ENCODE measurements at regions not wholly inside any gene's neighbourhood (a gene's known extent, or its start where the extent isn't known, plus 50 kb on each side); places are given as distances from the start of the nearest gene placed in this dataset.

GRCh38 chr10:110408203-110408871 lies 89.4 kb upstream of the DUSP5 start:
- no peak overlapping the region for H3K4me3 ChIP-seq (ENCODE audit: low read depth, low read length)
- peak in 1 of 2 experiments; percentile 53 for DNase-seq

GRCh38 chr10:110408943-110409342 lies 88.8 kb upstream of the DUSP5 start:
- H3K4me3 ChIP-seq (ENCODE audit: low read depth, low read length): no peak overlapping the region
- no TSS peak for BruUV-seq (replicated peaks)
- H3K4me3 Mint-ChIP-seq (ENCODE audit: unreplicated experiment): no peak overlapping the region
- no peak for DNase-seq
- H3K4me1 ChIP-seq: peaks cover 95% of the 10 kb centered on the region
- ChIA-PET POLR2A (no interaction called here), CTCF (no interaction called here)
- H3K36me3 ChIP-seq (ENCODE audit: control insufficient read depth, insufficient read depth, low read length): no peaks in the 10 kb centered on the region
- no peaks in the 10 kb centered on the region for H3K9me3 Mint-ChIP-seq (ENCODE audit: unreplicated experiment)
- H3K9me3 ChIP-seq: no peaks in the 10 kb centered on the region; the same call in 1 of the 2 replicates
- H3K36me3 Mint-ChIP-seq (ENCODE audit: insufficient read depth, unreplicated experiment): peaks cover 5% of the 10 kb centered on the region
- no peaks in the 10 kb centered on the region for H3K27me3 Mint-ChIP-seq (ENCODE audit: insufficient read depth, unreplicated experiment)
- H3K27ac Mint-ChIP-seq (ENCODE audit: unreplicated experiment): peak overlapping the region; percentile 96
- H3K27me3 ChIP-seq (replicated peaks; ENCODE audit: control insufficient read depth, insufficient read depth, low read length): no peaks in the 10 kb centered on the region
- H3K4me1 Mint-ChIP-seq (ENCODE audit: low read depth, unreplicated experiment): peaks cover 62% of the 10 kb centered on the region
- intact Hi-C loops (cut with micrococcal nuclease; ENCODE audit: unreplicated experiment): no loop called here
- TF ChIP-seq CTCF (IDR thresholded peaks at IDR 0.05; ENCODE audit: insufficient read depth in 1 of 2, low read depth in 1 of 2, low read length in 1 of 2, severe bottlenecking in 1 of 2, unreplicated experiment in 1 of 2): no peak

More at GRCh38 chr10:110408203-110408871, 89.4 kb upstream of the DUSP5 start:
- no peak overlapping the region for H3K4me3 Mint-ChIP-seq (ENCODE audit: unreplicated experiment)
- peak overlapping the region; percentile 96 for H3K27ac Mint-ChIP-seq (ENCODE audit: unreplicated experiment)
- no peaks in the 10 kb centered on the region for H3K9me3 Mint-ChIP-seq (ENCODE audit: unreplicated experiment)
- no peaks in the 10 kb centered on the region for H3K27me3 Mint-ChIP-seq (ENCODE audit: insufficient read depth, unreplicated experiment)
- CTCF ChIA-PET: no interaction called here
- no peaks in the 10 kb centered on the region; the same call in 1 of the 2 replicates for H3K9me3 ChIP-seq
- TF ChIP-seq CTCF (IDR thresholded peaks at IDR 0.05; ENCODE audit: insufficient read depth in 1 of 2, low read depth in 1 of 2, low read length in 1 of 2, severe bottlenecking in 1 of 2, unreplicated experiment in 1 of 2): no peak
- no peaks in the 10 kb centered on the region for H3K27me3 ChIP-seq (replicated peaks; ENCODE audit: control insufficient read depth, insufficient read depth, low read length)
- H3K4me1 Mint-ChIP-seq (ENCODE audit: low read depth, unreplicated experiment): peaks cover 59% of the 10 kb centered on the region
- peaks cover 5% of the 10 kb centered on the region for H3K36me3 Mint-ChIP-seq (ENCODE audit: insufficient read depth, unreplicated experiment)
- POLR2A ChIA-PET: no interaction called here
- H3K4me1 ChIP-seq: peaks cover 89% of the 10 kb centered on the region
- intact Hi-C loops (cut with micrococcal nuclease; ENCODE audit: unreplicated experiment): no loop called here
- no peaks in the 10 kb centered on the region for H3K36me3 ChIP-seq (ENCODE audit: control insufficient read depth, insufficient read depth, low read length)
- BruUV-seq (replicated peaks): no TSS peak

GRCh38 chr10:110409488-110409887 lies 88.2 kb upstream of the DUSP5 start:
- no peak overlapping the region for H3K4me3 ChIP-seq (ENCODE audit: low read depth, low read length)
- H3K9me3 ChIP-seq: no peaks in the 10 kb centered on the region; the same call in 1 of the 2 replicates
- DNase-seq: no peak
- H3K4me1 Mint-ChIP-seq (ENCODE audit: low read depth, unreplicated experiment): peaks cover 67% of the 10 kb centered on the region
- CTCF ChIA-PET: no interaction called here
- no TSS peak for BruUV-seq (replicated peaks)
- no peaks in the 10 kb centered on the region for H3K27me3 Mint-ChIP-seq (ENCODE audit: insufficient read depth, unreplicated experiment)
- TF ChIP-seq CTCF (IDR thresholded peaks at IDR 0.05; ENCODE audit: insufficient read depth in 1 of 2, low read depth in 1 of 2, low read length in 1 of 2, severe bottlenecking in 1 of 2, unreplicated experiment in 1 of 2): no peak
- intact Hi-C loops (cut with micrococcal nuclease; ENCODE audit: unreplicated experiment): no loop called here
- POLR2A ChIA-PET: no interaction called here
- H3K4me1 ChIP-seq: peaks cover 100% of the 10 kb centered on the region
- peak overlapping the region; percentile 96 for H3K27ac Mint-ChIP-seq (ENCODE audit: unreplicated experiment)
- H3K4me3 Mint-ChIP-seq (ENCODE audit: unreplicated experiment): no peak overlapping the region
- H3K36me3 ChIP-seq (ENCODE audit: control insufficient read depth, insufficient read depth, low read length): no peaks in the 10 kb centered on the region
- peaks cover 5% of the 10 kb centered on the region for H3K36me3 Mint-ChIP-seq (ENCODE audit: insufficient read depth, unreplicated experiment)
- H3K27me3 ChIP-seq (replicated peaks; ENCODE audit: control insufficient read depth, insufficient read depth, low read length): no peaks in the 10 kb centered on the region
- H3K9me3 Mint-ChIP-seq (ENCODE audit: unreplicated experiment): no peaks in the 10 kb centered on the region

Measured in Caco-2 (cell line).